ENCODE measurements at regions not wholly inside any gene's neighbourhood (a gene's known extent, or its start where the extent isn't known, plus 50 kb on each side); places are given as distances from the start of the nearest gene placed in this dataset.

GRCh38 chr19:27759896-27760295 is 1453.1 kb downstream of the UQCRFS1 start:
- no peak for DNase-seq (ENCODE audit: extremely low read depth in 1 of 2, low read depth in 1 of 2)

GRCh38 chr19:27758626-27759505 is 1454.1 kb downstream of the UQCRFS1 start:
- no peak for DNase-seq (ENCODE audit: extremely low read depth in 1 of 2, low read depth in 1 of 2)

- DNase-seq (ENCODE audit: extremely low read depth in 1 of 2, low read depth in 1 of 2), result no peak
Measured at GRCh38 chr19:27754700-27755099, 1458.3 kb downstream of the UQCRFS1 start.

- no peak for DNase-seq (ENCODE audit: extremely low read depth in 1 of 2, low read depth in 1 of 2)
Measured at GRCh38 chr19:27753622-27754021, 1459.3 kb downstream of the UQCRFS1 start.

- no peak for DNase-seq (ENCODE audit: extremely low read depth in 1 of 2, low read depth in 1 of 2)
Measured at GRCh38 chr19:27752530-27753184, 1460.3 kb downstream of the UQCRFS1 start.

- DNase-seq (ENCODE audit: extremely low read depth in 1 of 2, low read depth in 1 of 2), result no peak
Measured at GRCh38 chr19:27751044-27751391, 1461.9 kb downstream of the UQCRFS1 start.

GRCh38 chr19:27750391-27751043 is 1462.4 kb downstream of the UQCRFS1 start:
- DNase-seq (ENCODE audit: extremely low read depth in 1 of 2, low read depth in 1 of 2), result no peak

GRCh38 chr19:27748551-27749152 is 1464.3 kb downstream of the UQCRFS1 start:
- DNase-seq (ENCODE audit: extremely low read depth in 1 of 2, low read depth in 1 of 2), result no peak

- no peak for DNase-seq (ENCODE audit: extremely low read depth in 1 of 2, low read depth in 1 of 2)
Measured at GRCh38 chr19:27746691-27747380, 1466.1 kb downstream of the UQCRFS1 start.

- DNase-seq (ENCODE audit: extremely low read depth in 1 of 2, low read depth in 1 of 2), result no peak
Measured at GRCh38 chr19:27745978-27746542, 1466.9 kb downstream of the UQCRFS1 start.

GRCh38 chr19:27744926-27745768 is 1467.8 kb downstream of the UQCRFS1 start:
- DNase-seq (ENCODE audit: extremely low read depth in 1 of 2, low read depth in 1 of 2), result no peak

GRCh38 chr19:27742041-27742440 is 1470.9 kb downstream of the UQCRFS1 start:
- no peak for DNase-seq (ENCODE audit: extremely low read depth in 1 of 2, low read depth in 1 of 2)

- no peak for DNase-seq (ENCODE audit: extremely low read depth in 1 of 2, low read depth in 1 of 2)
Measured at GRCh38 chr19:27741236-27741635, 1471.7 kb downstream of the UQCRFS1 start.

GRCh38 chr19:27740396-27740795 is 1472.6 kb downstream of the UQCRFS1 start:
- no peak for DNase-seq (ENCODE audit: extremely low read depth in 1 of 2, low read depth in 1 of 2)

- DNase-seq (ENCODE audit: extremely low read depth in 1 of 2, low read depth in 1 of 2), result no peak
Measured at GRCh38 chr19:27738569-27739193, 1474.3 kb downstream of the UQCRFS1 start.

- no peak for DNase-seq (ENCODE audit: extremely low read depth in 1 of 2, low read depth in 1 of 2)
Measured at GRCh38 chr19:27736225-27736624, 1476.7 kb downstream of the UQCRFS1 start.

GRCh38 chr19:27735314-27735713 is 1477.6 kb downstream of the UQCRFS1 start:
- DNase-seq (ENCODE audit: extremely low read depth in 1 of 2, low read depth in 1 of 2), result no peak

GRCh38 chr19:27734496-27735220 is 1478.3 kb downstream of the UQCRFS1 start:
- no peak for DNase-seq (ENCODE audit: extremely low read depth in 1 of 2, low read depth in 1 of 2)

Measured in activated CD8-positive, alpha-beta memory T cell treated with anti-CD3 and anti-CD28 coated beads for 1 hour (primary cell).